ENCODE measurements at regions not wholly inside any gene's neighbourhood (a gene's known extent, or its start where the extent isn't known, plus 50 kb on each side); places are given as distances from the start of the nearest gene placed in this dataset.
"Not testable (repeated sequence)": the region's sequence is repeated elsewhere in the genome, so short reads cannot be mapped to it uniquely, and the experiment has no call there.

- DNase-seq, result no peak
These were observed 203.8 kb upstream of the RAI14 start for GRCh38 chr5:34452170-34452828.

- no peak for DNase-seq
These were observed 201.0 kb upstream of the RAI14 start for GRCh38 chr5:34455098-34455497.

GRCh38 chr5:34459908-34460307, 196.2 kb upstream of the RAI14 start:
- DNase-seq, result no peak

GRCh38 chr5:34460496-34460895, 195.6 kb upstream of the RAI14 start:
- no peak for DNase-seq

- DNase-seq, result no peak
These were observed 191.3 kb upstream of the RAI14 start for GRCh38 chr5:34464829-34465228.

GRCh38 chr5:34465301-34465700, 190.8 kb upstream of the RAI14 start:
- DNase-seq, result peak; percentile 75

- DNase-seq, result not testable (repeated sequence)
These were observed 189.4 kb upstream of the RAI14 start for GRCh38 chr5:34466519-34467388.

GRCh38 chr5:34467436-34467835, 188.7 kb upstream of the RAI14 start:
- DNase-seq, result no peak

GRCh38 chr5:34467984-34468383, 188.1 kb upstream of the RAI14 start:
- DNase-seq, result not testable (repeated sequence)

GRCh38 chr5:34469971-34470370, 186.2 kb upstream of the RAI14 start:
- DNase-seq, result no peak

GRCh38 chr5:34474573-34475021, 181.5 kb upstream of the RAI14 start:
- DNase-seq, result peak; percentile 91

GRCh38 chr5:34475249-34475966, 180.7 kb upstream of the RAI14 start:
- DNase-seq, result no peak

GRCh38 chr5:34476941-34477565, 179.1 kb upstream of the RAI14 start:
- DNase-seq, result no peak

GRCh38 chr5:34480810-34481528, 175.2 kb upstream of the RAI14 start:
- DNase-seq, result no peak

GRCh38 chr5:34483442-34484033, 172.6 kb upstream of the RAI14 start:
- no peak for DNase-seq

- DNase-seq, result peak; percentile 61
These were observed 171.8 kb upstream of the RAI14 start for GRCh38 chr5:34484216-34484920.

- peak; percentile 81 for DNase-seq
These were observed 170.4 kb upstream of the RAI14 start for GRCh38 chr5:34485768-34486030.

GRCh38 chr5:34486160-34486848, 169.8 kb upstream of the RAI14 start:
- DNase-seq, result peak; percentile 96

GRCh38 chr5:34486849-34487158, 169.3 kb upstream of the RAI14 start:
- no peak for DNase-seq

GRCh38 chr5:34487159-34487879, 168.8 kb upstream of the RAI14 start:
- peak; percentile 92 for DNase-seq

All from NCI-H2029 treated with DMSO at 0.1 percent for 48 hours (cell line).